Astrocyte (in vitro differentiated cells and primary cell): ENCODE measurements at regions not wholly inside any gene's neighbourhood (a gene's known extent, or its start where the extent isn't known, plus 50 kb on each side); places are given as distances from the start of the nearest gene placed in this dataset.

Experiments
- DNase-seq: peaks from one replicate; pipeline ENCODE4 v3.0.0-alpha.2; 2010; ENCODE audit warnings: low read depth
- FAIRE-seq: peaks from 2 replicates; lab custom pipeline; 2011; peaks lifted over from hg19 to GRCh38; lab: Jason Lieb, UNC
- H2AFZ ChIP-seq: 2 replicates; pipeline ENCODE4 v1.6.0; 2012; ENCODE audit warnings: low read depth, low read length, inconsistent platforms
- H3K27ac ChIP-seq: 2 replicates; pipeline ENCODE4 v1.5.1; 2011; ENCODE audit warnings: low read depth, low read length, inconsistent platforms
- H3K27me3 ChIP-seq: 2 replicates; pipeline ENCODE4 v1.6.0; 2011; ENCODE audit warnings: low read length, inconsistent platforms; ENCODE audit not compliant: insufficient read depth
- H3K36me3 ChIP-seq: 2 replicates; pipeline ENCODE4 v1.5.1; 2011; ENCODE audit warnings: low read length, inconsistent platforms; ENCODE audit not compliant: insufficient read depth
- H3K4me1 ChIP-seq: 2 replicates; pipeline ENCODE4 v1.5.1; 2011; ENCODE audit warnings: low read length, inconsistent platforms; ENCODE audit not compliant: insufficient read depth
- H3K4me2 ChIP-seq: 2 replicates; pipeline ENCODE4 v1.6.0; 2012; ENCODE audit warnings: low read length, inconsistent platforms
- H3K4me3 ChIP-seq: 2 replicates; pipeline ENCODE4 v1.5.1; 2011; ENCODE audit warnings: low read depth, mild to moderate bottlenecking, low read length, inconsistent platforms; ENCODE audit not compliant: insufficient read depth
- H3K79me2 ChIP-seq: 2 replicates; pipeline ENCODE4 v1.6.0; 2012; ENCODE audit warnings: mild to moderate bottlenecking, low read length, inconsistent platforms; ENCODE audit not compliant: insufficient read depth
- H3K9ac ChIP-seq: 2 replicates; pipeline ENCODE4 v1.6.0; 2012; ENCODE audit warnings: mild to moderate bottlenecking, low read length, inconsistent platforms
- H3K9me3 ChIP-seq: 2 replicates; pipeline ENCODE4 v1.5.1; 2012; ENCODE audit warnings: low read depth, mild to moderate bottlenecking, low read length, inconsistent platforms; ENCODE audit not compliant: insufficient read depth
- H4K20me1 ChIP-seq: 2 replicates; pipeline ENCODE4 v1.6.0; 2012; ENCODE audit warnings: low read length, inconsistent platforms; ENCODE audit not compliant: insufficient read depth
- H3K27ac Mint-ChIP-seq: one replicate; pipeline ENCODE4 v1.8.0; 2021; ENCODE audit warnings: mild to moderate bottlenecking, mixed read lengths; ENCODE audit not compliant: unreplicated experiment
- H3K27me3 Mint-ChIP-seq: one replicate; pipeline ENCODE4 v1.8.0; 2021; ENCODE audit warnings: low read depth, mixed read lengths; ENCODE audit not compliant: unreplicated experiment
- H3K36me3 Mint-ChIP-seq: one replicate; pipeline ENCODE4 v1.8.0; 2021; ENCODE audit warnings: low read depth, mixed read lengths; ENCODE audit not compliant: unreplicated experiment
- H3K4me1 Mint-ChIP-seq: one replicate; pipeline ENCODE4 v1.8.0; 2021; ENCODE audit warnings: low read depth, mixed read lengths; ENCODE audit not compliant: unreplicated experiment
- H3K4me3 Mint-ChIP-seq: one replicate; pipeline ENCODE4 v1.8.0; 2021; ENCODE audit warnings: mild to moderate bottlenecking, moderate library complexity, mixed read lengths; ENCODE audit not compliant: unreplicated experiment
- H3K9me3 Mint-ChIP-seq: one replicate; pipeline ENCODE4 v1.8.0; 2021; ENCODE audit warnings: mild to moderate bottlenecking, mixed read lengths; ENCODE audit not compliant: unreplicated experiment
- CTCF ChIP-seq: IDR thresholded peaks from 2 replicates; pipeline ENCODE4 v1.5.1; 2011; ENCODE audit warnings: low read depth, mild to moderate bottlenecking, inconsistent platforms, low read length, moderate library complexity; ENCODE audit not compliant: insufficient read depth
- EZH2 ChIP-seq: IDR thresholded peaks from 2 replicates; pipeline ENCODE4 v1.6.1; 2012; ENCODE audit warnings: mild to moderate bottlenecking, low read length, inconsistent platforms; ENCODE audit not compliant: insufficient read depth

GRCh38 chr7:4461531-4461930, 220.6 kb upstream of the FOXK1 start:
- Histone ChIP-seq H3K36me3 (no peaks in the 10 kb centered on the region), H3K9ac (no peak overlapping the region), H3K27me3 (no peaks in the 10 kb centered on the region), H4K20me1 (no peaks in the 10 kb centered on the region), H3K27ac (no peak overlapping the region), H3K9me3 (peaks cover 7% of the 10 kb centered on the region), H3K4me1 (no peaks in the 10 kb centered on the region), H3K4me2 (no peak overlapping the region), H2AFZ (no peak overlapping the region), H3K79me2 (no peaks in the 10 kb centered on the region), H3K4me3 (no peak overlapping the region)
- Mint-ChIP-seq H3K4me1 (no peaks in the 10 kb centered on the region), H3K27me3 (peaks cover 18% of the 10 kb centered on the region), H3K4me3 (no peak overlapping the region), H3K9me3 (peaks cover 10% of the 10 kb centered on the region), H3K27ac (no peak overlapping the region), H3K36me3 (peaks cover 3% of the 10 kb centered on the region)
- no peak for FAIRE-seq
- TF ChIP-seq CTCF = no peak
- TF ChIP-seq EZH2 = no peak
- no peak for DNase-seq

- H3K36me3 Mint-ChIP-seq = no peaks in the 10 kb centered on the region
- Histone ChIP-seq H3K27me3 (no peaks in the 10 kb centered on the region), H3K4me1 (no peaks in the 10 kb centered on the region), H3K36me3 (no peaks in the 10 kb centered on the region), H3K4me3 (no peak overlapping the region), H3K9me3 (peaks cover 6% of the 10 kb centered on the region), H4K20me1 (no peaks in the 10 kb centered on the region), H3K4me2 (no peak overlapping the region), H3K79me2 (no peaks in the 10 kb centered on the region), H3K9ac (no peak overlapping the region), H2AFZ (no peak overlapping the region), H3K27ac (no peak overlapping the region)
- no peak for TF ChIP-seq EZH2
- no peak for TF ChIP-seq CTCF
- FAIRE-seq (no peak), DNase-seq (no peak)
- H3K9me3 Mint-ChIP-seq = peaks cover 12% of the 10 kb centered on the region
- no peak overlapping the region for H3K4me3 Mint-ChIP-seq
- no peak overlapping the region for H3K27ac Mint-ChIP-seq
- H3K4me1 Mint-ChIP-seq = no peaks in the 10 kb centered on the region
- peaks cover 5% of the 10 kb centered on the region for H3K27me3 Mint-ChIP-seq
Measured at GRCh38 chr7:4468320-4469102, 213.6 kb upstream of the FOXK1 start.

- FAIRE-seq = no peak
- Histone ChIP-seq H3K9ac (no peak overlapping the region), H2AFZ (no peak overlapping the region), H3K27ac (no peak overlapping the region), H3K79me2 (no peaks in the 10 kb centered on the region), H3K36me3 (no peaks in the 10 kb centered on the region), H3K27me3 (no peaks in the 10 kb centered on the region), H3K4me3 (no peak overlapping the region), H3K4me2 (no peak overlapping the region), H3K9me3 (peaks cover 2% of the 10 kb centered on the region), H3K4me1 (no peaks in the 10 kb centered on the region), H4K20me1 (no peaks in the 10 kb centered on the region)
- Mint-ChIP-seq H3K27ac (no peak overlapping the region), H3K36me3 (no peaks in the 10 kb centered on the region), H3K4me3 (no peak overlapping the region), H3K27me3 (peaks cover 5% of the 10 kb centered on the region), H3K4me1 (no peaks in the 10 kb centered on the region), H3K9me3 (peaks cover 8% of the 10 kb centered on the region)
- TF ChIP-seq CTCF = no peak
- no peak for TF ChIP-seq EZH2
- no peak for DNase-seq
Measured at GRCh38 chr7:4470246-4470645, 211.8 kb upstream of the FOXK1 start.
